Astrocyte (in vitro differentiated cells and primary cell): ENCODE measurements at regions not wholly inside any gene's neighbourhood (a gene's known extent, or its start where the extent isn't known, plus 50 kb on each side); places are given as distances from the start of the nearest gene placed in this dataset.

Experiments
- CTCF ChIP-seq: IDR thresholded peaks from 2 replicates; pipeline ENCODE4 v1.5.1; 2011; ENCODE audit warnings: low read depth, mild to moderate bottlenecking, inconsistent platforms, low read length, moderate library complexity; ENCODE audit not compliant: insufficient read depth
- EZH2 ChIP-seq: IDR thresholded peaks from 2 replicates; pipeline ENCODE4 v1.6.1; 2012; ENCODE audit warnings: mild to moderate bottlenecking, low read length, inconsistent platforms; ENCODE audit not compliant: insufficient read depth

- TF ChIP-seq EZH2 (no peak), CTCF (peak; percentile 15)
These were observed 601.8 kb upstream of the ATXN7L3B start for GRCh38 chr12:73935817-73936216.
